NCI-H146 treated with DMSO at 0.1 percent for 48 hours (cell line): ENCODE measurements at regions not wholly inside any gene's neighbourhood (a gene's known extent, or its start where the extent isn't known, plus 50 kb on each side); places are given as distances from the start of the nearest gene placed in this dataset.

Experiments used
- DNase-seq: peaks from one replicate; lab custom pipeline; 2025; ENCODE audit not compliant: unreplicated experiment; lab: John Stamatoyannopoulos, UW

- DNase-seq = no peak
These were observed 433.5 kb upstream of the MMADHC start for GRCh38 chr2:150020937-150021673.

DNA sequence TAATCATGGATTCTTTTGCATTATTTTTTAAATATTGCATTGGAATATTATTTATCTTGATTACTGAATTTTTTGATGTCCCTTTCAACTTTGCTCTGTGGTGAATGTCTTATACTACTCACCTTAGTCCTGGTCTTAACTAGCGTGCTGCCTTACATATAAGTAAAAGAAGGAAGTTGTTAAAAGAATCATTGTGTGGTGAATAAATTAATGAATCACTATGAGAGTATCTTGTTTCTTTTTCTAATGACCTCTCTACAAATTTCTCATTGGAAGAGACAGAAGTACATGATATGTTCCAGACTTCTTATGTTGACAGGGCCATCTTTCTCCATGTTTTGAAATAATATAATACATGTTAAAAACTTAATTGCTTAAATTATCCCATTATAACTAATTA lies 432.6 kb upstream of the MMADHC start:
- no peak for DNase-seq

GRCh38 chr2:150019063-150019462 lies 431.5 kb upstream of the MMADHC start:
- DNase-seq = no peak

DNA sequence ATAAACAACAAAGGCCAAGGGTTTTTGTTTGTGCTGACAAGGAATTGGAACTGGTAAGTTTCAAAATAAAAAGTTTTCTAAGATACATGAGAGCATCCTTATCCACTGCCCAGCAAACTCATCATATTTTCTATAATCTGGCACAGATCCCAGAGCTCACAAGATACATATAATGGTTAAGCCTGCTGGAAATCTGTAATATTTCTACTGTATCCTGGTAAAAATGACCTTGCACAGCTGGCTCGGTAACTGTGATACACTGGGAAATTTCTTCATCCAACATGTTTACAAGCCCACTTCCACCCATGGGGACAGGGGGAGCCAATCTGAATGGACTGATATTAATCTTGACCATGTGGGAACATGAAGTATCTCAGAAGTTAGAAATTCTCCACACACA lies 425.4 kb upstream of the MMADHC start:
- DNase-seq = no peak

DNA sequence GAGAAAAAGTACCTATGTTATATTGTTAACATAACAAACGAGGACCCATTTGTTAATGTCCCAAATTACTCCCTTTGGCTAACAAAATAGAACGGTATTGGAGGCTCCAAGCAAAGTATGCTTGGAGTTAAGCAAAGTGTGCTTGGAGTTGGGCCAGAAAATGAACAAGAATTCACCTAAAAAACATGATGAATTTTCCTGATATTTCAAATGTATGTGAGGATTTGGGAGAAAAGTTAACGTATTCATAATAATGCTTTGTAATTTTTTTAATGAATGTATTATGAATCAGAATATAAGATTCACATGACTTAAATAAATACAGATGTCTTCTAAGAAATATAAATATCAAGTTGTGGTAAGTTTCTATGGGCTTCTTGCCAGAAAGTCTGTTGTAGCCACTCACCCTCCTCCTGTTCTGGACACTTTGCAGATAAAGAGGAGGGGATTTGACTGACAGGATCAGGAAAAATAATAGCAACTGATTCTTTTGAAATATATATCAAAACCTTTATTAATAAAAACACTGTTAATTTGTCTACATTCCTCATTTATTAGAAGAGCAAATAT lies 423.7 kb upstream of the MMADHC start:
- DNase-seq = no peak

DNA sequence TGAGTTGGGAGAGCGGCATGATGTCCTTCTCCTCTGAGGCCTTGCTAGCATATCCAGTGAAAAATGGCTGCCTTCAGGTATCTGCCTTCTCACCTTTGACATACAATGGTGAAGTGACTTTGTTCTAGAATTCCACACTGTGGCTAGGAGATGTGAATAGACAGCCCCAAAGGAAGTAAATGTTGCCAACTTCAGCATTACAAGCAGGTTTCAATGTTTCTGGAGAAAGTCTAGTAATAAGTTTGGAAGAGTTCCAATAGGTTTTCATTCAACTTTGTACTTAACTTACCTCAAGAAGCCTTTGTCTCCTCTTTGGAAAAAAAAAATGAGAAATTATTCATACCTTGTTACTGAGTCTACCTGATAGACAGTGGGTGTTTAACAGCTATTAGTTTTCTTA lies 421.3 kb upstream of the MMADHC start:
- no peak for DNase-seq

- no peak for DNase-seq
These were observed 420.3 kb upstream of the MMADHC start for GRCh38 chr2:150007815-150008430.

DNA sequence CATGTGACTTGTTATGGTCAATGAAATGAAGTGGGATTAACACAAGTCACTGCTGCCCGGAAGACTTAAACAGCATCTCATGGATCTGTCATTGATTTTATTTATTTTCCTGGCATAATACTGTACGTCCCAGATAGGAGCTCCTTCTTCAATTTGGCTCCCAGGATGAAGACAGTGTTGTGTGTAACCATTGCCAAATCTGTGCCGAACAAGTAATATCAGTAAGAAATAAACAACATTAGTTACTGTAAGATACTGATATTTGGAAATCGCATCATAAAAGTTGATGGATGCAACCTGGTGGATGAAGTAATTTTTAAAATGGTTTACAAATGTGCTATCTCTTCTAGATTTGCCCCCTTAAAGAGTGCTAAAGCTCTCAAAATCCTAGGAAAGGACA lies 419.0 kb upstream of the MMADHC start:
- no peak for DNase-seq

- no peak for DNase-seq
These were observed 416.0 kb upstream of the MMADHC start for GRCh38 chr2:150003544-150003943.

- no peak for DNase-seq
These were observed 414.2 kb upstream of the MMADHC start for GRCh38 chr2:150001788-150002187.

DNA sequence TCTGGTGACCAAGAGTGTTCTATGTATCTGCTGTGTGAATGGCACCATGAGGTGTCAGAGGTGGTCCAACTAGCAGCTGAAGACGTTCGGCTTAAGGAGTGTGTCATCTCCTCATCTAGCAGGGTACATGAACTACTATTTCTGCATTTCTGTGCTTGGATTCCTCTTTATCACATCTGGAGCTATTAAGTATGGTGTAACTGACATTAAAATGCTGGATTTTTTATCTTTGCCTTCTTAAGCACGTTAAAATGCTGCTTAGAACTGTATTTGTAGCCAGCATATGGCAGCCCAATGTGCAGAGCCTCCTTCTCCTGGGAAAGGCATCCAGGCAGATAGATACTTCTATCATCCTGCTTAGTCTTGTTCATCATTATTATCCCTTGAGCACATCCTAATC lies 409.3 kb upstream of the MMADHC start:
- no peak for DNase-seq

- no peak for DNase-seq
These were observed 406.6 kb upstream of the MMADHC start for GRCh38 chr2:149994057-149994728.

DNA sequence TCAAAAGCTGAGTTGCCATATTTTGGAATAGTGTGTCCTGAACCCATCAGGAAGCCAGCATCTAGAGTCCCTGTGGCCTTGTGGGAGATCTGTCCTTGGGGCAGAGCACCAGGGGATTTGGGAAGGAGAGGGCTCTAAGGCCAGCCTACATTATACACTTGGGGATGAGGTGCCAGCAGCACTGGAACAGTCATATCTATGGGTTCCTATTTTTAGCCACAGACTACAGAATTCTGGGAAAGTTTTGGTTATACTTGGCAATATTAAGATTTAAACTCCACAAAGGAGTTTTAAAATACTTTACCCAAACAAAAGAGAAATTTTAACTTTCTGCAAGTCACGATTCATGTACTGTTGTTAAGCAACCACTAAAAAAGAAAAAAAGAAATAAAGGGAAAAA lies 405.7 kb upstream of the MMADHC start:
- no peak for DNase-seq

DNA sequence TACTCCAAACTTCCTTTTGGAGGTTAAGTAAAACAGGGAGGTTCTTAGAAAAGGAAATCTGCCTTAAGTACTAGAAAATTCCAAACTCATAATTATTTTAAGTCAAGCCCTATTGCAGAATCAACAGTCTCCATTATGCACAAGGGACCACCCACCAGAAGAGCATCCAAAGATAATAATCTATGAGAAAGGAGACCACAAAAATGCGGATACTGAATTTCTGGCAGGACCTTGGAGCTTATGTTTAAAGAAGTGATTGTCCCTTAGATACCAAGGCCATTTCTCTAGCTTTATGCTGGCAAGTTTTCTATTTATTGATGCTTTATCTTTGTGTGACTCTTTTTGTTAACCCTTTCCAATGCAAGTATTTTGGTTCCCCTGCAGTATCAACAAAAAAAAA lies 404.0 kb upstream of the MMADHC start:
- no peak for DNase-seq

- no peak for DNase-seq
These were observed 403.4 kb upstream of the MMADHC start for GRCh38 chr2:149990965-149991364.

GRCh38 chr2:149989447-149990063 lies 402.0 kb upstream of the MMADHC start:
- DNase-seq = no peak

DNA sequence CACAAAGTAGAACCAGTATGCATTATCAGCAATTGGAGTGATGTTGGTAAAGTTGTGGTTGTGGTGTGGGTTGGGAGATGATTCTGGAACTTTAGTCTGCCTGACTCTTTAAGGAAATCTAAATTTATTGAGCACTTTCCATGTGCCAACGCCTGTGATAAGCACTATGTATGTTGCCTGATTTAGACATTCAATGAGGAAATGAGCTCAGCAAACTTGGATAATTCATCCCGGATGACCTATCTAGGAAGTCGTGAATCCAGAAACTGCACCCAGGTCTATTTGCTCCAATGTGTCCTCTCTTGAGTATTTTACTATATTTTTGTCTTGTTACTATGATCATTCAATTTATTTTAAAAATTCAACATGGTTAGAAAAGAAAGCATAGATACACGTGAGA lies 400.8 kb upstream of the MMADHC start:
- DNase-seq = no peak

- DNase-seq = no peak
These were observed 399.3 kb upstream of the MMADHC start for GRCh38 chr2:149986861-149987260.

DNA sequence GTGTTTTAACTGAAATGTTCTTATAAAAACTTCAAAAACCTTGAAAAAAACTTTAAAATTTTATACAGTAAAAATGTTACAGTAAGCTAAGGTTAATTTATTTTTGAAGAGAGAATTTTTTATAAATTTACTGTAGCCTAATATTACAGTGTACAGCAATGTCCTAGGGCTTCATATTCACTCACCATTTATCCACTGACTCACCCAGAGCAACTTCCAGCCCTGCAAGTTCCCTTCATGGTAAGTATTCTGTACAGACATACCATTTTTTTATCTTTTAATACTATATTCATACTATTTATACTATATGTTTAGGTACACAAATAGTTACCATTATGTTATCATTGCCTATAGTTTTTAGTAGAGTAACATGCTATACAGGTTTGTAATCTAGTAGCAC lies 396.7 kb upstream of the MMADHC start:
- DNase-seq = no peak

- no peak for DNase-seq
These were observed 384.5 kb upstream of the MMADHC start for GRCh38 chr2:149972066-149972465.

DNA sequence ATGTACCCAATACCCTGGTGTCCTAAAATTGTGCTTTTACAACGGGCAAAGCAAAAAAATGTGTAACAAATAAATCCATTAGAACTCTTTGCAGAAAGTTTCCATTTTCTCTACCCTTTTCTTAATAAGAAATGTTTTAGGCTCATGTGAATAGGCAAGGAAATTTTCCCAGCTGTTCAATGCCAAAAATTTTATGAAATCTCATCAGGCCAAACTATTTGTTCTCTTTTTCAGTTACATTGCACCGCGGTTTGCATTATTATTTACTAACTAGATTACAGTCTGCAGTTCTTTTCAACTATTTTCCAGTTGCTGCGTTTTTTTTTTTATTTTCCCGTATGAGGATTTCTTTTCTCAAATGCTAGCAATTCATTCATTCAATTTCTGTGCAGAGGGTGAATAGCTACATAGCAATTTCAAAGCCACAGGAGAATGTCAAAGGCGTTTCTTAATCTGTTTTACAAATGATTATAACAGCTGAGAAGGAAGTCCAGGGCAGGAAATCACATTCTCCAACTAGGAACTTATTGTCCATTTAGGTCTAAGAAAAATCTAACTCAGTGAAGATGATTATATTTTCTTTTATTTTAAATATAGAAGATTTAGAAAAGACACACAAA lies 367.5 kb upstream of the MMADHC start:
- no peak for DNase-seq
